HepG2 (cell line): ENCODE measurements at regions not wholly inside any gene's neighbourhood (a gene's known extent, or its start where the extent isn't known, plus 50 kb on each side); places are given as distances from the start of the nearest gene placed in this dataset.

Experiments used
- ATAC-seq: fragments of 200-7000 bp; cut with Tn5 transposase; 3 replicates; pipeline ENCODE4 v1.9.1; 2020; ENCODE audit warnings: mild to moderate bottlenecking, moderate library complexity
- BruUV-seq: library from RNA; stranded (reverse); fragments of 400-500 nt; replicated peaks from 2 replicates; lab custom pipeline; 2021; lab: Mats Ljungman, UMichigan
- CTCF ChIA-PET: fragments of 300-600 bp; formaldehyde crosslinking; extraction: SDS; loops from one replicate; lab custom pipeline; 2021; ENCODE audit warnings: low total read pairs, inconsistent platforms, low intra/inter-chr PET ratio; lab: Yijun Ruan, JAX
- POLR2A ChIA-PET: fragments of 350-600 bp; sonication (Branson Sonifier 250); formaldehyde crosslinking; loops from one replicate; lab custom pipeline; 2020; ENCODE audit warnings: antibody characterized with exemption, inconsistent platforms; lab: Yijun Ruan, JAX
- DNase-seq: peaks from one replicate; pipeline ENCODE4 v3.0.0-alpha.2; 2015; ENCODE audit warnings: low spot score
- FAIRE-seq: peaks from 3 replicates; lab custom pipeline; 2011; peaks lifted over from hg19 to GRCh38; lab: Jason Lieb, UNC
- H2AFZ ChIP-seq: one replicate; pipeline ENCODE4 v1.6.1; 2011; ENCODE audit warnings: low read length, inconsistent platforms
- H3K27ac ChIP-seq: fragments of 300-600 bp; 3 replicates; pipeline ENCODE4 v1.8.0; 2011; ENCODE audit warnings: mixed run types, mild to moderate bottlenecking, mixed read lengths, low read length, inconsistent platforms; ENCODE audit not compliant: insufficient read depth; ENCODE audit errors: extremely low read length
- H3K27me3 ChIP-seq, 2 experiments: fragments of 200-600 bp in 1 of 2; 2 replicates in 1 of 2; 3 replicates in 1 of 2; pipeline versions ENCODE4 v1.6.0 to v1.8.0; 2011; ENCODE audit warnings: low read length in 2 of 2, mild to moderate bottlenecking in 2 of 2, moderate library complexity in 2 of 2, inconsistent platforms in 1 of 2; ENCODE audit not compliant: insufficient read depth in 2 of 2, control insufficient read depth in 1 of 2
- H3K36me3 ChIP-seq, 2 experiments: fragments of 200-600 bp in 1 of 2; replicated peaks in 1 of 2; 2 replicates in 1 of 2; 3 replicates in 1 of 2; pipeline versions ENCODE4 v1.5.1 to v1.8.0; 2011; ENCODE audit warnings: low read length in 2 of 2, inconsistent platforms in 1 of 2; ENCODE audit not compliant: insufficient read depth in 2 of 2, control insufficient read depth in 1 of 2
- H3K4me1 ChIP-seq: 2 replicates; pipeline ENCODE4 v1.5.1; 2012; ENCODE audit warnings: low read length, inconsistent platforms; ENCODE audit not compliant: insufficient read depth
- H3K4me2 ChIP-seq: 2 replicates; pipeline ENCODE4 v1.6.0; 2011; ENCODE audit warnings: low read depth, low read length, inconsistent platforms
- H3K4me3 ChIP-seq, 3 experiments: fragments of 200-600 bp in 1 of 3; sonication (generic), shearing (Covaris generic) in 1 of 3; replicated peaks in 1 of 3; 2 replicates each; pipeline ENCODE4 v1.5.1; 2011 to 2016; ENCODE audit warnings: low read length in 3 of 3, inconsistent platforms in 2 of 3, low read depth in 2 of 3, mild to moderate bottlenecking in 2 of 3, control low read depth in 1 of 3, mixed read lengths in 1 of 3; ENCODE audit not compliant: insufficient read depth in 1 of 3
- H3K79me2 ChIP-seq: one replicate; pipeline ENCODE4 v1.6.1; 2011; ENCODE audit warnings: low read length, inconsistent platforms; ENCODE audit not compliant: insufficient read depth
- H3K9ac ChIP-seq: 2 replicates; pipeline ENCODE4 v1.6.0; 2011; ENCODE audit warnings: mild to moderate bottlenecking, low read depth, low read length, inconsistent platforms; ENCODE audit not compliant: insufficient read depth
- H3K9me3 ChIP-seq: 2 replicates; pipeline ENCODE4 v1.5.1; 2012; ENCODE audit warnings: mild to moderate bottlenecking, low read length
- H4K20me1 ChIP-seq: 2 replicates; pipeline ENCODE4 v1.6.0; 2011; ENCODE audit warnings: inconsistent platforms, mild to moderate bottlenecking, low read length, moderate library complexity; ENCODE audit not compliant: insufficient read depth
- AKNA ChIP-seq: sonication (generic); formaldehyde crosslinking; IDR thresholded peaks from 2 replicates; pipeline ENCODE4 v1.4.0; 2020; ENCODE audit warnings: missing genetic modification reagents, borderline replicate concordance
- ARID3A ChIP-seq: IDR thresholded peaks from 2 replicates; pipeline ENCODE4 v1.6.1; 2012; ENCODE audit warnings: low read depth, low read length, improper control_type of control experiment
- BRD4 ChIP-seq: sonication (generic); formaldehyde crosslinking; IDR thresholded peaks from 2 replicates; pipeline ENCODE4 v1.4.0; 2020; ENCODE audit warnings: missing genetic modification reagents
- MED1 ChIP-seq: sonication (generic); formaldehyde crosslinking; IDR thresholded peaks from 2 replicates; pipeline ENCODE4 v1.4.0; 2020; ENCODE audit warnings: missing genetic modification reagents
- SIX4 ChIP-seq: sonication (generic); formaldehyde crosslinking; IDR thresholded peaks from 2 replicates; pipeline ENCODE4 v1.4.0; 2020; ENCODE audit warnings: missing genetic modification reagents
- TRIM22 ChIP-seq: fragments of 450-650 bp; IDR thresholded peaks from 2 replicates; pipeline ENCODE4 v1.6.1; 2017
- ZBTB33 ChIP-seq: sonication (generic); formaldehyde crosslinking; IDR thresholded peaks from 2 replicates; pipeline ENCODE4 v1.4.0; 2020; ENCODE audit warnings: missing genetic modification reagents
- ZBTB34 ChIP-seq: sonication (generic); formaldehyde crosslinking; IDR thresholded peaks from 2 replicates; pipeline ENCODE4 v1.8.0; 2022; ENCODE audit warnings: mild to moderate bottlenecking, missing genetic modification reagents
- ZMYM3 ChIP-seq: sonication (generic); formaldehyde crosslinking; IDR thresholded peaks from 2 replicates; pipeline ENCODE4 v1.5.1; 2020; ENCODE audit warnings: mild to moderate bottlenecking, missing genetic modification reagents
- ZNF143 ChIP-seq: sonication (generic); formaldehyde crosslinking; IDR thresholded peaks from 2 replicates; pipeline ENCODE4 v1.4.0; 2020; ENCODE audit warnings: missing genetic modification reagents
- ZNF232 ChIP-seq: sonication (generic); formaldehyde crosslinking; IDR thresholded peaks from 2 replicates; pipeline ENCODE4 v1.4.0; 2020; ENCODE audit warnings: missing genetic modification reagents, borderline replicate concordance
- ZNF572 ChIP-seq: sonication (generic); formaldehyde crosslinking; IDR thresholded peaks from 2 replicates; pipeline ENCODE4 v1.5.1; 2020; ENCODE audit warnings: mild to moderate bottlenecking, missing genetic modification reagents
- ZNF605 ChIP-seq: sonication (generic); formaldehyde crosslinking; IDR thresholded peaks from 2 replicates; pipeline ENCODE4 v1.8.0; 2022; ENCODE audit warnings: mild to moderate bottlenecking, missing genetic modification reagents
- ZNF7 ChIP-seq: IDR thresholded peaks from 2 replicates; pipeline ENCODE4 v1.6.1; 2016; ENCODE audit warnings: missing biosample characterization, missing genetic modification reagents
- in situ Hi-C: cut with HindIII; loops from 2 replicates; pipeline ENCODE4 v1.10.0; 2017; ENCODE audit warnings: low pct_unique_long_range_greater_than_20kb; ENCODE audit not compliant: extremely low pct_ligation_motif_present
- intact Hi-C: fragments of 100-400 bp; cut with micrococcal nuclease; formaldehyde crosslinking; loops from one replicate; pipeline ENCODE4 v1.10.0; 2022; ENCODE audit not compliant: unreplicated experiment

- no peak for TF ChIP-seq BRD4
- no peak for TF ChIP-seq ARID3A
- TF ChIP-seq TRIM22 = no peak
- TF ChIP-seq ZMYM3 (CRISPR knock-in tag) = no peak
- no peak for TF ChIP-seq ZNF605 (CRISPR knock-in tag)
Observed at GRCh38 chr11:98549571-98549970, 471.2 kb upstream of the CNTN5 start (continued).

- ChIA-PET POLR2A (no interaction called here), CTCF (no interaction called here)
- Histone ChIP-seq H4K20me1 (no peaks in the 10 kb centered on the region), H3K4me3 (no peak overlapping the region), H3K27me3 (no peaks in the 10 kb centered on the region), H3K4me1 (no peaks in the 10 kb centered on the region), H3K4me2 (no peak overlapping the region), H2AFZ (no peak overlapping the region), H3K79me2 (no peaks in the 10 kb centered on the region), H3K9ac (no peak overlapping the region), H3K9me3 (no peaks in the 10 kb centered on the region), H3K27ac (no peak overlapping the region), H3K36me3 (no peaks in the 10 kb centered on the region)
- ATAC-seq (no peak), FAIRE-seq (no peak), DNase-seq (no peak)
- intact Hi-C loops = no loop called here
- in situ Hi-C loops = no loop called here
- no TSS peak for BruUV-seq
- no peak for TF ChIP-seq ZNF143 (CRISPR knock-in tag)
- TF ChIP-seq ZNF7 (CRISPR knock-in tag) = no peak
- TF ChIP-seq SIX4 (CRISPR knock-in tag) = no peak
- no peak for TF ChIP-seq ZBTB33 (CRISPR knock-in tag)
- TF ChIP-seq AKNA = no peak
- TF ChIP-seq ZBTB34 (CRISPR knock-in tag) = no peak
- TF ChIP-seq MED1 = no peak
- no peak for TF ChIP-seq ZNF232 (CRISPR knock-in tag)
- no peak for TF ChIP-seq ZNF572 (CRISPR knock-in tag)
Observed at GRCh38 chr11:98559961-98560360, 460.8 kb upstream of the CNTN5 start.
